NB4 (cell line): ENCODE measurements at regions not wholly inside any gene's neighbourhood (a gene's known extent, or its start where the extent isn't known, plus 50 kb on each side); places are given as distances from the start of the nearest gene placed in this dataset.

Experiments
- DNase-seq: peaks from one replicate; pipeline ENCODE4 v3.0.0; 2010; ENCODE audit warnings: low read depth
- H3K4me3 ChIP-seq: one replicate; pipeline ENCODE4 v1.5.1; 2011; ENCODE audit warnings: mild to moderate bottlenecking, low read depth, low read length, moderate library complexity
- MYC ChIP-seq: IDR thresholded peaks from 2 replicates; pipeline ENCODE4 v1.6.1; 2011; ENCODE audit warnings: low read depth, low read length
- POLR2A ChIP-seq: IDR thresholded peaks from 2 replicates; pipeline ENCODE4 v1.6.1; 2011; ENCODE audit warnings: mild to moderate bottlenecking; ENCODE audit not compliant: insufficient read length; ENCODE audit errors: extremely low read depth
- TF ChIP-seq, protein P1 (sequence below): IDR thresholded peaks from one replicate; pipeline ENCODE4 v1.5.1; 2012; ENCODE audit warnings: low read depth, low read length
- TF ChIP-seq, protein P2 (sequence below): IDR thresholded peaks from 2 replicates; pipeline ENCODE4 v1.6.1; 2011; ENCODE audit warnings: low read depth, low read length

DNA sequence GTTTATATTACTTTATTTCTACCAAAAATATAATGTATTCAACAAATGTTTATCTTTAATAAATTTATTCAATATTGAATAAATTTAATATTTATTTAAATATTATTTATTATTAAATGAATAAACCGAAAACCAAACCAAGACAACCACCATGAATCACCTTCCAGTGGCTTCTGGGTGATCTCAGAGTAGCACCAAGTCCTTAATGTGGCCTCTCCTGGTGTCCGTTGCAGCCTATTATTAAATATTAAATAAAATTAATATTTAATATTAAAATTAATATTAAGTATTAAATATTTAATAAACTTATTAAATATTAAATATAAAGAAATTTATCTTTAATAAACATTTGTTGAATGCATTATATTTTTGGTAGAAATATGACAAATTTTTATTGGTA is 143.3 kb upstream of the PLPP4 start:
- H3K4me3 ChIP-seq = no peak overlapping the region
- DNase-seq = no peak
- TF ChIP-seq, protein P1, sequence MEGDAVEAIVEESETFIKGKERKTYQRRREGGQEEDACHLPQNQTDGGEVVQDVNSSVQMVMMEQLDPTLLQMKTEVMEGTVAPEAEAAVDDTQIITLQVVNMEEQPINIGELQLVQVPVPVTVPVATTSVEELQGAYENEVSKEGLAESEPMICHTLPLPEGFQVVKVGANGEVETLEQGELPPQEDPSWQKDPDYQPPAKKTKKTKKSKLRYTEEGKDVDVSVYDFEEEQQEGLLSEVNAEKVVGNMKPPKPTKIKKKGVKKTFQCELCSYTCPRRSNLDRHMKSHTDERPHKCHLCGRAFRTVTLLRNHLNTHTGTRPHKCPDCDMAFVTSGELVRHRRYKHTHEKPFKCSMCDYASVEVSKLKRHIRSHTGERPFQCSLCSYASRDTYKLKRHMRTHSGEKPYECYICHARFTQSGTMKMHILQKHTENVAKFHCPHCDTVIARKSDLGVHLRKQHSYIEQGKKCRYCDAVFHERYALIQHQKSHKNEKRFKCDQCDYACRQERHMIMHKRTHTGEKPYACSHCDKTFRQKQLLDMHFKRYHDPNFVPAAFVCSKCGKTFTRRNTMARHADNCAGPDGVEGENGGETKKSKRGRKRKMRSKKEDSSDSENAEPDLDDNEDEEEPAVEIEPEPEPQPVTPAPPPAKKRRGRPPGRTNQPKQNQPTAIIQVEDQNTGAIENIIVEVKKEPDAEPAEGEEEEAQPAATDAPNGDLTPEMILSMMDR = no peak
- TF ChIP-seq, protein P2, sequence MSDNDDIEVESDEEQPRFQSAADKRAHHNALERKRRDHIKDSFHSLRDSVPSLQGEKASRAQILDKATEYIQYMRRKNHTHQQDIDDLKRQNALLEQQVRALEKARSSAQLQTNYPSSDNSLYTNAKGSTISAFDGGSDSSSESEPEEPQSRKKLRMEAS = no peak
- TF ChIP-seq MYC = no peak
- no peak for TF ChIP-seq POLR2A

DNA sequence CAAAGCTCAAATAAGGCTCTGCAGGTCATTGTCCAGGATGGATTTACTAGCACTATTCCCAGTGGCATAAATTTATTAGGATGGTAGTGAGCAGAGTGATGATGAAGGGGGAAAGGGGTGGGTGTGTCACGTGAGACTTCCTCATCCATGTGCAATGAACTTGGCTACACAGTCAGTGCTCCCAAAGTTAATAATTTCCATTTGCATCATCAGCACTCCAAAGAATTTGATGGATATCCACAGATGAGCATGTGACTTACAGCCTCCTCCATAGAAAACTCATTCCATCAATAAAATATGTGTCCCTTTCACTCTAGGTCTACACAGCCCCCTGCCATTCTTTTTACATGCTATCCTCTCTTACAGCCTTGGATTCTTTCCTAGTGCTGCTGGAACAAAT is 142.6 kb upstream of the PLPP4 start:
- DNase-seq = no peak
- H3K4me3 ChIP-seq = no peak overlapping the region
- TF ChIP-seq, protein P2 = no peak
- TF ChIP-seq, protein P1 = no peak
- TF ChIP-seq MYC (no peak), POLR2A (no peak)

DNA sequence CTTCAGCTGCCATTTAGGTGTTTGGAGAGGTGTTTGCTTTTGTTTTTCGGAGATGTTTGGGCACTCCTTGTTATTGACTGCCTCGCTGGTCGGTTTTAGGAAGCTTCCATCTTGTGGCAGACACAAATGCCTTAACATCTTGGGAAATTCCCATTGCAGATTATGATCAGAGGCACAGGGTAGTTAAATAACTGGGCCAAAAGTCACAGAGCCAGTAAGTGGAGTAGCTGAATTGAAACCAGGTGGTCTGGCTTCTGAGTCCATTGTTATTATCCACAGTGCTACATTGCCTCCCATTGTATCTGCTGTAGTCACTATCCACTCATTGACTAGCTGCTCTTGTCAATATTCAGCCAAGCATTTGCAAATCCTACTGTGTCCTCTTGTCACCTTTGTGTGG is 138.2 kb upstream of the PLPP4 start:
- no peak for DNase-seq
- no peak overlapping the region for H3K4me3 ChIP-seq

DNA sequence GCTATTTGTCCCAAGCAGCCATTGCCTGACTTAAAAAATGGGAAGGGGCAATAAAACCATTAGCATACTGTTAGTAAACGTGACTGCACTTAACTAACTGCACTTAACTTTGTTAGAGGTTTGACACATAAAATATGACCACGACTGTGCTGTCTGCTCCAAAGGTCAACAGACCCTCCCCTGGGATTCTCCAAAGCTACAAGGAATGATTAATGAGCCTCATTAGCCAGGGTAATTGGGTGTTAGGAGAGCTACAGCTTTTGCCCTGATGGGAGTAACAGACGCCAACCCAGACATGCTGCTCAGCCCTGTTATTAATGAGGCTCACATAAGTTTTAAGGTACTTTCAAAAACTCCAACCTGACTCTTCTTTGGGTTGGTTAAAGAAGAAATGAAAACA is 129.4 kb upstream of the PLPP4 start:
- DNase-seq = no peak
- H3K4me3 ChIP-seq = no peak overlapping the region
- TF ChIP-seq POLR2A (no peak), MYC (no peak)
- TF ChIP-seq, protein P2 = no peak
- TF ChIP-seq, protein P1 = no peak

More for the DNA sequence above, 138.2 kb upstream of the PLPP4 start:
- TF ChIP-seq, protein P2 = no peak
- TF ChIP-seq POLR2A (no peak), MYC (no peak)
- TF ChIP-seq, protein P1 = no peak

DNA sequence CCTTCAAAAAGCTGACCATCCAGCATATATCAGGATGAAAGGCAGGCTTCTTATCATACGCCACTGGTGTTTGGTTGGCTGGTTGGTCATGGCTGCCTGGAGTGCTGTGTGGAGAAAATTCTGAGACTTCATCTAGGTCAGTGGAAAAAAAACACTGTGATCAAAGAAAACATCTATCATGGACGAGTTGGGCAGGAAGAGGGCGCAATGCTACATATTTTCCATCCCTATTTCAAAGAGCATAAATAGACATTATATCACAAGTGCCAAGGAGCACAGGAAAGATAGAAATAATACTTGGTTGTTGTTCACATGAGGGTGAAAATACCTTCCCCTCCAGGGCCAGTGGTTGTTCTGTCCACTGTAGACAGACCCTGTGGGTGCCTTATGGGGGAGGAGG is 128.4 kb upstream of the PLPP4 start:
- TF ChIP-seq, protein P2 = no peak
- TF ChIP-seq, protein P1 = no peak
- TF ChIP-seq MYC (no peak), POLR2A (no peak)
- no peak for DNase-seq
- H3K4me3 ChIP-seq = no peak overlapping the region

DNA sequence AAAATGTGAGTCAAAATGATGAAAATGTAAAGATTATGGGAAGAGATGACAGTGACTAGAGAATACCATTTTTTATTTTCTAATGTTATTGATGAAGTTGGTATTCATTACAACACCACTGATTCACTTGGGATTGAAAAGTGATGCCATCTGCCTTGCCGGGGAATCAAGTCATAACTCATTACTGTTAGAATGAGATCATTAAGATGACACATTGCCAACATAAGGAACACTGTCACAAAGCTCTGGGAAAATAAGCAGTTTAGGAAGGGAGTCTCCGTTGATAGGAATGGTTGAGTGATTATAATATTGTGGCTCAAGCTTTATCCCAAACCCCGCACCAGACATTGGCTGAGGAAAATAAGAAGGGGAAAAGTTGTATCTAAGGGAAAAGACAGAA is 121.5 kb upstream of the PLPP4 start:
- no peak for DNase-seq
- H3K4me3 ChIP-seq = no peak overlapping the region
- TF ChIP-seq MYC (no peak), POLR2A (no peak)
- TF ChIP-seq, protein P1 = no peak
- TF ChIP-seq, protein P2 = no peak
